ENCODE measurements at regions not wholly inside any gene's neighbourhood (a gene's known extent, or its start where the extent isn't known, plus 50 kb on each side); places are given as distances from the start of the nearest gene placed in this dataset.
"Not testable (repeated sequence)": the region's sequence is repeated elsewhere in the genome, so short reads cannot be mapped to it uniquely, and the experiment has no call there.

GRCh38 chr10:2918489-2918888 lies 148.9 kb upstream of the PFKP start:
- DNase-seq = no peak

- DNase-seq = no peak
Measured at GRCh38 chr10:2917926-2918325, 149.4 kb upstream of the PFKP start.

- DNase-seq = no peak
Measured at GRCh38 chr10:2915412-2915811, 151.9 kb upstream of the PFKP start.

GRCh38 chr10:2914741-2915140 lies 152.6 kb upstream of the PFKP start:
- DNase-seq = no peak

- DNase-seq = no peak
Measured at GRCh38 chr10:2913474-2913873, 153.9 kb upstream of the PFKP start.

GRCh38 chr10:2910656-2911055 lies 156.7 kb upstream of the PFKP start:
- no peak for DNase-seq

GRCh38 chr10:2909921-2910320 lies 157.4 kb upstream of the PFKP start:
- no peak for DNase-seq

GRCh38 chr10:2908851-2909630 lies 158.3 kb upstream of the PFKP start:
- DNase-seq = no peak

- no peak for DNase-seq
Measured at GRCh38 chr10:2906974-2907373, 160.4 kb upstream of the PFKP start.

- no peak for DNase-seq
Measured at GRCh38 chr10:2905851-2906250, 161.5 kb upstream of the PFKP start.

GRCh38 chr10:2900530-2900929 lies 166.8 kb upstream of the PFKP start:
- DNase-seq = no peak

GRCh38 chr10:2899246-2899951 lies 167.9 kb upstream of the PFKP start:
- DNase-seq = no peak

GRCh38 chr10:2898509-2898860 lies 168.9 kb upstream of the PFKP start:
- DNase-seq = no peak

- DNase-seq = no peak
Measured at GRCh38 chr10:2897619-2898508, 169.5 kb upstream of the PFKP start.

- DNase-seq = not testable (repeated sequence)
Measured at GRCh38 chr10:2896334-2896733, 171.0 kb upstream of the PFKP start.

GRCh38 chr10:2895594-2896196 lies 171.7 kb upstream of the PFKP start:
- no peak for DNase-seq

GRCh38 chr10:2893991-2894390 lies 173.4 kb upstream of the PFKP start:
- DNase-seq = no peak

- DNase-seq = no peak
Measured at GRCh38 chr10:2893158-2893845, 174.0 kb upstream of the PFKP start.

GRCh38 chr10:2891770-2892124 lies 175.6 kb upstream of the PFKP start:
- no peak for DNase-seq

- no peak for DNase-seq
Measured at GRCh38 chr10:2891073-2891769, 176.1 kb upstream of the PFKP start.

- no peak for DNase-seq
Measured at GRCh38 chr10:2890093-2890492, 177.3 kb upstream of the PFKP start.
